Endothelial cell of umbilical vein (primary cell): ENCODE measurements at regions not wholly inside any gene's neighbourhood (a gene's known extent, or its start where the extent isn't known, plus 50 kb on each side); places are given as distances from the start of the nearest gene placed in this dataset.

ENCODE experiments used
- EZH2 ChIP-seq: IDR thresholded peaks from 2 replicates; pipeline ENCODE4 v1.6.1; 2012; ENCODE audit warnings: borderline replicate concordance, low read depth, mild to moderate bottlenecking, moderate library complexity, low read length, inconsistent platforms; ENCODE audit not compliant: severe bottlenecking
- GATA2 ChIP-seq: IDR thresholded peaks from 2 replicates; pipeline ENCODE4 v1.7.0; 2011; ENCODE audit warnings: low read depth, mild to moderate bottlenecking, moderate library complexity, mixed read lengths, low read length; ENCODE audit not compliant: insufficient read length, insufficient read depth
- MYC ChIP-seq: IDR thresholded peaks from one replicate; pipeline ENCODE4 v1.6.1; 2011; ENCODE audit warnings: mild to moderate bottlenecking, low read depth, low read length
- POLR2A ChIP-seq: IDR thresholded peaks from 2 replicates; pipeline ENCODE4 v1.6.1; 2012; ENCODE audit warnings: low read depth, mild to moderate bottlenecking, control low read depth, low read length
- POLR2AphosphoS5 ChIP-seq: IDR thresholded peaks from 2 replicates; pipeline ENCODE4 v1.6.1; 2012; ENCODE audit warnings: low read depth, mild to moderate bottlenecking, control low read depth, low read length, moderate library complexity; ENCODE audit not compliant: insufficient read depth
- TF ChIP-seq, protein P1 (sequence below), 2 donors: IDR thresholded peaks; 1 replicate in 1 of 2; 2 replicates in 1 of 2; pipeline ENCODE4 v1.5.1; 2011; ENCODE audit warnings: low read length in 2 of 2, mild to moderate bottlenecking in 2 of 2, moderate library complexity in 2 of 2, control low read depth in 1 of 2, inconsistent platforms in 1 of 2, low read depth in 1 of 2; ENCODE audit not compliant: insufficient read depth in 1 of 2; ENCODE audit errors: extremely low read depth in 1 of 2
- TF ChIP-seq, protein P2 (sequence below): IDR thresholded peaks from 2 replicates; pipeline ENCODE4 v1.6.1; 2011; ENCODE audit not compliant: insufficient read depth, insufficient read length

DNA sequence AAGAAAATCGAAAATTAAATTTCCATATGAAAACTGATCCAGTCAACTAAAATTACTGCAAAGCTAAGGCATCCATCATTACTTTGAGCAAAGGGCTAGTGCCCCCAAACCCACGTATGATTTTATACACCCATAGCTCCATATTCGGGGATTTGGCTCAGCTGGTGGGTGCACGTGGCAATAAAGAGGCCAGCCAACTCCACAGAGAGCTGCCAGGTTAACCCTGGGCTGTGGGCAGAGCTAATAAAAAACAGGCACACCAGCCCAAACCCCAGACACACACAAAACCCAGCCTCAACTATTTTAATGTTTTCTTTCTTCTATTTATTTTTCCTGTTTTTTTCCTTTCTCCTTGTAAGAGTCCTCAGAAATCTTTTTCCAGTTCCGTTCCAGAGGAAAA lies 151.3 kb upstream of the SOX11 start:
- TF ChIP-seq, protein P1, sequence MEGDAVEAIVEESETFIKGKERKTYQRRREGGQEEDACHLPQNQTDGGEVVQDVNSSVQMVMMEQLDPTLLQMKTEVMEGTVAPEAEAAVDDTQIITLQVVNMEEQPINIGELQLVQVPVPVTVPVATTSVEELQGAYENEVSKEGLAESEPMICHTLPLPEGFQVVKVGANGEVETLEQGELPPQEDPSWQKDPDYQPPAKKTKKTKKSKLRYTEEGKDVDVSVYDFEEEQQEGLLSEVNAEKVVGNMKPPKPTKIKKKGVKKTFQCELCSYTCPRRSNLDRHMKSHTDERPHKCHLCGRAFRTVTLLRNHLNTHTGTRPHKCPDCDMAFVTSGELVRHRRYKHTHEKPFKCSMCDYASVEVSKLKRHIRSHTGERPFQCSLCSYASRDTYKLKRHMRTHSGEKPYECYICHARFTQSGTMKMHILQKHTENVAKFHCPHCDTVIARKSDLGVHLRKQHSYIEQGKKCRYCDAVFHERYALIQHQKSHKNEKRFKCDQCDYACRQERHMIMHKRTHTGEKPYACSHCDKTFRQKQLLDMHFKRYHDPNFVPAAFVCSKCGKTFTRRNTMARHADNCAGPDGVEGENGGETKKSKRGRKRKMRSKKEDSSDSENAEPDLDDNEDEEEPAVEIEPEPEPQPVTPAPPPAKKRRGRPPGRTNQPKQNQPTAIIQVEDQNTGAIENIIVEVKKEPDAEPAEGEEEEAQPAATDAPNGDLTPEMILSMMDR (IDR thresholded peaks at IDR 0.05; ENCODE audit: extremely low read depth in 1 of 2, insufficient read depth in 1 of 2, low read depth in 1 of 2, low read length in 2 of 2) = no peak
- TF ChIP-seq POLR2A (no peak), EZH2 (no peak), POLR2AphosphoS5 (no peak), MYC (no peak), GATA2 (no peak)
- TF ChIP-seq, protein P2, sequence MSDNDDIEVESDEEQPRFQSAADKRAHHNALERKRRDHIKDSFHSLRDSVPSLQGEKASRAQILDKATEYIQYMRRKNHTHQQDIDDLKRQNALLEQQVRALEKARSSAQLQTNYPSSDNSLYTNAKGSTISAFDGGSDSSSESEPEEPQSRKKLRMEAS = no peak
